Kidney capillary endothelial cell (primary cell): ENCODE measurements at regions not wholly inside any gene's neighbourhood (a gene's known extent, or its start where the extent isn't known, plus 50 kb on each side); places are given as distances from the start of the nearest gene placed in this dataset.

Source experiments
- DNase-seq: peaks from one replicate; pipeline ENCODE4 v3.0.0-alpha.2; 2018; ENCODE audit warnings: low spot score

GRCh38 chr11:95349345-95349942, 118.4 kb upstream of the SESN3 start:
- DNase-seq, result no peak

DNA sequence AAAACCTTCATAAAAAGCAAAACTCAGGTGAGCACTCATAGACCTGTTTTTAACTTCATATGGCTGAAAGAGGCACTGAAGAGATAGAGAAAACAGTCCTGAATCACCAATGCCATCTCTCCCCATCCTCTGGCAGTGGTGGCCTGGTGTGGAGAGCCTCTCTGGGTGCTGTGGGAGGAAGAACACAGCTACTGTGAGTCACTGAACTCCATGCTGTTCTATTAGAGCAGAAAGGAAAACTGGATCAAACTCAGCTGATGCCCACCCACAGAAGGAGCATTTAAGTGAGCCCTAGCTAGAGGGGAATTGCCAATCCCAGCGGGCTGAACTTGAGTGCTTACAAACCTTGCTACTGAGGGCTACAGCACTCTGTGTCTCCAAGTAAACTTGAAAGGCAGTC, 115.3 kb upstream of the SESN3 start:
- no peak for DNase-seq

- no peak for DNase-seq
Observed at GRCh38 chr11:95345651-95346050, 114.6 kb upstream of the SESN3 start.

DNA sequence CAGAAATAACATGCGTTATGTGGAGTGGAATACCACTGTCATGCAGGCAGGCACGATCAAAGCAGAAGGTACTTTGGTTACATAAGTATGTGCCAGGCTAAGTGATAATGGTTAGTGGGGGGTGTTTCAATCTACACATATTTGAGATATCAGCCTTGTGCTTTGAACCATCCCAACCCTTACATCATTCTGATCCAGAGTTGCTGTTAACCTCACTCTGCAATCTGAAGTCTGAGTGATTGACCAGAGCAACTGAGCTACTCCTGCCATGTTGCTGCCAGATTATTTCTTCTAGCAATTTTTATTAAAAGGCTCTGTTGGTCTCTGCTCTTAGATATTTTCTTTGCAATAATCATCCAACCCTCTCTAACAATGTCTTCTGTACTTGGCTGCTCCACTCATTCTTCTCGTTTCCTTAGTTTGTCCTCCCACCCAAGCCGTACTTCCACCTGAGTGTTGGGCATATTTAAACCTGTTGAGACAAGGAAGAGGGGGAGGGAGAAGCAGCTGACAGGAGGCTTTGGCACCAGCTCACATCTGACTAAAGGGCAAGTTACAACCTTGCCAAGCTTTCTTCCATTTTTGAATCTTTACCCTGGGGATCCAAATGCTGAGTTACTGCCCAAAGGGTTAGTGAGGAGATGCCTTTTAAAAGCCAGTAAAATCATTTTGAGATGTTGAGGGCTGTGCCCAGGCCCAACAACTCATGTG, 114.1 kb upstream of the SESN3 start:
- DNase-seq, result no peak

DNA sequence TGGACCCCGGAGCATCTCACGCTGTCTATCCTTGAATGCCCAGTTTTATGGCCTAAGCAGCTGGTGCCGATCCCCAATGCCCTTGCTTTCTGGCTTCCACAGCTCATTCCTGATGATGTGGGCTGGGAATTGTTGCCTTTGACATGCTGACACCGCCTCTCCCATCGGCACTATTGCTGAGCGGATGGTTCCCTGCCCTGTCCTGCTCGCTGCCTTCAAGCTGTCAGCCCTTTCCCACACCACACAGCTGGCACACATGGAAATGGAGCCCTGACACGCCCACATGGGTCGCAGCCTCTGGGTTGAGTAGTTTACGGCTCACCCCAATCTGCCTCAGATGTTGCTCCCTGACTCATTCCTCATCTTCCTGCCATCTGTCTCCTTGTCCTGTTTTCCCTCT, 110.2 kb upstream of the SESN3 start:
- DNase-seq, result peak; percentile 10

- DNase-seq, result no peak
Observed at GRCh38 chr11:95339086-95339901, 108.3 kb upstream of the SESN3 start.

DNA sequence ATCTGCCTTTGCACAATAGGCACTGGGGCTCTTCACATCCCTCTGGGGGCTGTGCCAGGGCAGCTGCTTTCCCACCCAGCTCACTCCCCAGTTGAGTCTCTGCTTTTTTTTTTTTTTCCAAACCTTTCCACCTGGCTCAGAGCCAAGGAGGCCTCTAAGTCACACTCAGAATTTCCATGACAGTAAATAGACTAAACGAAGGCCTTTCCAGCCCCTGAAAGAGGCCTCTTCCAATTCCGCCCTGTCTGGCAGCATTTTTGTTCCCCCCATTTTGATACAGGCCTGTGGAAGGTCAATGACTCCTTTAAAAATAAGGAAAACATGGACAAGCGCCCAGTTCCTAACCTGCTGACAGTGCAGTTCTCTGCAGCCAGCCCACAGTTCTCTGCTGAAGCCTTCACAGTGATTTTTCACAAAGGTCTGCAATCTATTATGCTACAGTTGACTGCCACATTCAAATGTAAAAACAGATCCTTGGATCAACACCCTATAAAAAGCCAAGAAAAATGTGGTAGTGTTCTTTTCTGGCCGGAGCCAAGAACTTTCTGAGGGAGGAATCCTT, 107.5 kb upstream of the SESN3 start:
- no peak for DNase-seq

DNA sequence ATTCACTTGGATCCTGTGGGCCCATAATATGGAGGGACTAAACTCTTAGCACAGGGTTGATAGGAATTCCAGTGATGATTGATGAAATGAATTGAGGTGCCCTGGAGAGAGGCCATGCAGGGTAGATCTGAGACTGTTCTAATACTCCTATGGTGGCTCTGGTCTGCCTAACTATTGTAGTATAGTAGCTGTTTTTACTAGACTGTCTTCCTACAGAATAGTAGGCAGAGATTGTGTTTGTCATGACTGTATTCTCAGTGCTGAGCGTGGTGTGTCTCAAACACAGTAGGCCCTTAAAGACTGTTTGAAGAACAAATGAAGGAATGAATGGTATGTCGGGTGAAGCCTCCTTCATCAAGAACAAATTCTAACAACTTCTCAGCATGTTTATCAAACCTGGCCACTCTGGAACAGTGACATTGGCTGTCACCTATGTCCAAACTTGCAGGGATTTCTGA, 107.0 kb upstream of the SESN3 start:
- DNase-seq, result no peak

DNA sequence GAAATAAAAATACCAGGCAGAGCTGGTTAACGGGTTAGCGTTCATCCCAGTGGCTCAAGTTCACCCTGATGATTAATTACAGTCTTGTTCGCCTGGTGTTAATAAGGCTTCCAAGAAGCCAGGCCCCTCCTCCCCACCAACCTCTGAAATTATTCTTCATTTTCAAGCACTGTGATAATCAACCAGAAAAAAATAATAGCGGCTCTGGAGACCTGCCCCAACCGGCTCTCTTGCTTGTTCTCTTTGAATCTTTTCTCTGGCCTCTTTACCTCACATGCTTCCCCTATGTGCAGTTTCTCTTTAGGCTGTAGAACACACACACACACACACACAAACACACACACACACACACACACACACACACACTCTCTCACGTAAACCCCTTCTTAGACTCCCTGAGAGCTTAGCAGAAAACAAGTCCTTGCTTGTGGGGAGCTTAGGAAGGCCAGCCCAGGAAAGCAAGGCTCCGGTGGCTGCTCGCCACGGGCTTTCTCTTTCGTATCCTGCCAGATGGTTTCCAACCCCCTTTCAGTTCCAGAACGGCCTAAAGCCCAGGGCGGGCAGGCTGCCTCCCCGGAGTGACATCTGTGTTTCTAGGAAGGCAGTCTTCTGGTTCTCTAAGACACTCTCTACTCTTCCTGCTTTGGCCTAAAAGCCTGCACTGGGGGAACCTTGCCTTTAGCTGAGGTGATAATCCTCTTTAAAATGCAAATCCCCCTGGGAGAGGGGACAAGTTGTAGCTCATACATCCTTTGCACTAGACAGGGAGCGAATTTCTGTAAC, 106.4 kb upstream of the SESN3 start:
- DNase-seq, result peak; percentile 20

DNA sequence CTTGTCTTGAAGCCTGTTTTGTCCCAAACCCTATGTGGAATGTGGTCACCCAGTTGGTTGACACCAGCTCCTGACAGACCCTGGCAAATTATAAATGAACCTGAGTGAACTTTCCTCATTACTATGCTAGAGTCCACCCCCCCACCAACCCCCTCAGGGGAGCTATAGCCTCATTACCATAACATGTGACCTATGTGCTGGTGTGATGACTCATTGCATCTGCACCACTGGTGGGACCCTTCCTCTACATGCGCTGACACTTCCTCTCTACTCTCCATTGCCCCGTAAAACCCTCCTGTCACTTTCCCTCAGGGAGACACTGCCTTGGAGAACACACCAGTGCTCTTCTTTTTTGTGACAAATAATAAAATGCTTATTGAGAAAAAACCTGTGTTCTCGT, 105.0 kb upstream of the SESN3 start:
- no peak for DNase-seq

DNA sequence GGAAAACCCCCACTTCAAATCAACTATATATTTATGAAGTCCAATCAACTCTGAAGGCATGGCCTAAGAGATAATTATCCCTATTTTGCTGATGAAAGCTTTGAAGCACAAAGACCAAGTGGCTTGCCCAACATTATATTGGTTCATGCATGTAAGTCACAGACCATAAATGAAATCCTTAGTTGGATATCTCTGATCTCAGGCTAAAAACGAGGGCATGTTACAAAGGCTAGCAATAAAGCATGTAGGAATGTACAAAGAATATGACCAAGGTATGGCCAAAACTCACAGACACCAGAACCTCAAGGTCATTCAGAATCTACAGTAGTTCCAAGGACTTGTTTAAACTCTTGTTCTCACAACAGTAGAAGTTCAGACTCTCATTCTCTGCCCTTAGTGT, 100.2 kb upstream of the SESN3 start:
- no peak for DNase-seq

DNA sequence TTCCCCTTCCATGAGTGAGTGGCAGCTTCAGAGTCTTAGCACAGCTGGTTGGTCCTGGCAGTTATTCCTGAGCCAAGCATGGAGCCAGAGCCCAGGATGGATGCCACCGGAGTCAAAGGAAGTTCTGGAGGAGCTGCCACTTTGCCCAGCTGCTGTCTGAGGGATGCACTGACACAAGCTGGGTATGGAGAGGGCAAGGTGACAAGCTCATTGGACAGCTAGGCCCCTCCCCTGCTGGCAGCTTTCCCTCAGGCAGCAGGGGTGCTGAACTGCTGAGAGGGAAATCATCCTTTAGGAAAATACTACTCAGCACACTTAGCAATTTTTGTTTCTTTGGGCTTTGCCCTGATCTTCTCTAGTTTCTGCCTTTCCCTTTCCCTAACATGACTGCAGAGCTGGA, 99.3 kb upstream of the SESN3 start:
- DNase-seq, result no peak

- no peak for DNase-seq
Observed at GRCh38 chr11:95327273-95327948, 96.4 kb upstream of the SESN3 start.

GRCh38 chr11:95325777-95326258, 94.8 kb upstream of the SESN3 start:
- DNase-seq, result no peak

DNA sequence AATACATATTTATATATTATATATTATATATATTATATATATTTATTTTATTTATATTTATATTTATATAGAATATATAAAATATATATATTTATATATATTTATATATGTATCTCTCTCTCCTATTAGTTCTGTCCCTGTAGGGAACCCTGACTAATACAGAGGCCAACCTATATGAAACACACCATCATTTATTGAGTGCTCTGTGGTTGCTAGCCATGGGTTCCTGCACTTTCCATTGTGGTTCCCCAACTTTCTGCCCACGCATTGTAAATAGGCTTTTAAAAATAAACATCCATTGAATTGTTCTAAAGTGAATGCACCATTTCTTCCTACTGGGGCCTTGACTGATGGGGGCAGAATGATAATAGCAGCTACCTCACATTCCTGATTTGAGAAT, 93.8 kb upstream of the SESN3 start:
- no peak for DNase-seq

DNA sequence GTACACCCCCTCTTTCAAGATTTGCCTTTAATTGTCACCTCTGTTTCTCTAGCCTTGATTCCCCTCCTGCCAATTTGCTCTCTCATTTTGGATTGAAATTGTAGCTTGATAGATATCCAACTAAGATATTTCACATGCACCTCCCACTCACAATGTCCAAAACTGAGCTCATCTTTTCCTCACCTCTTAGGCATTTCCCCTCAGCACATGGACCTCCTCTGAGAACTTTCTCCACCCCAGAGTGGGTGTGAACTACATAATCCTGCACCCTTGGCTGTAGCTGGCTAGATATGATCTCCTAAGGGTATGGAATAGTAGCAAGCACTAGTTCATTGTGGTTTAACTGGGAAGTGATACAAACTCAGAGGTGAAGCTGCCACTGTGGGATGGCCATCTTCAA, 91.5 kb upstream of the SESN3 start:
- DNase-seq, result no peak

DNA sequence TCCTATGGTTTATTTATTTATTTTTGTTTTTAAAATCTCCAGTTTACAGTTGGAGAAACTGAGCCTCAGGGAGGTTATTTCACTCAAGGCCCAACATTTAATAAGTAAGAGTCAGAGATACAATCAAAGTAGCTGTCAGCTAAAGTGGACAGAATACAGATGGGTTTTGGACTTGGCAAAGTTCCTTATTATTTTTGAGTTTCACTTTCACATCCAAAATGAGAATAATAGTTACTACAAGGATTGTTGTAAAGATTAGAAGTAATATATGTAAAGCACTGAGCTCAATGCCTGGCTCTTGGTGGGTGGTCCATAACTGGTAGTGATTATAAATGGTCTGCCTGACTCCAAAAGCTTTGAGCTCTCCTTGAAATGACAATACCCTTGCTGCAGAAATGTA, 87.5 kb upstream of the SESN3 start:
- no peak for DNase-seq

- no peak for DNase-seq
Observed at GRCh38 chr11:95308512-95309035, 77.6 kb upstream of the SESN3 start.

DNA sequence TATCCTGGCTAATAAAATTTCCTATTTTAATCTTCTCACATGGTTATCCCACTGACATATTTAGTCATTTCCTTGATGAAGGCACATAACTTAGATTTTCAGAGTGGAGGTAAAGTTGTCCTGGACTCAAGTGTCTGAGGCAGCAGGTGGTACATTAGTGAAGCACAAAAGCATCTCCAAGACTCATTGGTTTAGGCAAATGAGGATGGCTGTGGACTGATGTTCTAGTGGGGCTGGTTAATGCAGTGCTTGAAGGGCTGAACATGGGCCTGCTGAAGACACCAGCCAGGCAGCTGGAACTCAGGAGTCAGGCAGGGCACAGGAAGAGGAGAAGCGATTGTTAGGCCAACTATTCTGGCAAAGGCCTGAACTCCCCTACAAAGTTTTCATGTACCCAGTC, 76.3 kb upstream of the SESN3 start:
- no peak for DNase-seq

- no peak for DNase-seq
Observed at GRCh38 chr11:95306801-95307200, 75.8 kb upstream of the SESN3 start.

DNA sequence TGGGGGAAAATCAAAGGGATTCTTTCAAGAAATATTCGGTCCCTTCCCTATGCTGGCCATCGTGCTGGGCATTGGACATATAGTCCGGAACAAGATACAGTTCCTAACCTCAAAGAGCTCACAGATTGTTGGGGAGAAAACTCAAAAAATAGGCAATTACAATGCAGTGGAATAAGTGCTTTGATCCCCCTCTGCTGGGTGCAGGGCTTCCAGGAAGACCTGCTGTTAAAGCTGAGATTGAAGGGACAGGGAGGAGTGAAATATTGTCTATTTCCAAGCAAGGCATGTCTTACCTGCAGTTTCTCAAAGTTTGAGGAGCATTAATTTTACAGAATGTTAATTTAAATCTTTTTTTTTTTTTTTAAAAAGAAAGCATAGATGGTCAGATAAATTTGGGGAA, 75.1 kb upstream of the SESN3 start:
- no peak for DNase-seq
